Thyroid gland (tissue), 4 donors: ENCODE measurements at regions not wholly inside any gene's neighbourhood (a gene's known extent, or its start where the extent isn't known, plus 50 kb on each side); places are given as distances from the start of the nearest gene placed in this dataset.
"Not testable (repeated sequence)": the region's sequence is repeated elsewhere in the genome, so short reads cannot be mapped to it uniquely, and the experiment has no call there.

Source experiments
- CTCF ChIP-seq, 6 experiments: fragments of 200-600 bp in 3 of 6; fragments of 450-650 bp in 3 of 6; sonication (generic) in 3 of 6; IDR thresholded peaks; one replicate each; pipeline ENCODE4 v1.5.1; 2016 to 2019; ENCODE audit warnings: antibody characterized with exemption in 6 of 6, mild to moderate bottlenecking in 2 of 6, inconsistent platforms in 1 of 6, moderate library complexity in 1 of 6
- POLR2A ChIP-seq, 2 donors: fragments of 450-650 bp; IDR thresholded peaks; one replicate each; pipeline ENCODE4 v1.6.1; 2017; ENCODE audit warnings: antibody characterized with exemption in 2 of 2, mild to moderate bottlenecking in 2 of 2, moderate library complexity in 1 of 2

- TF ChIP-seq CTCF, POLR2A (IDR thresholded peaks at IDR 0.05): not testable (repeated sequence)
Measured at GRCh38 chr6:40656772-40657171, 69.6 kb upstream of the LRFN2 start.
